GM18508 (cell line): ENCODE measurements at regions not wholly inside any gene's neighbourhood (a gene's known extent, or its start where the extent isn't known, plus 50 kb on each side); places are given as distances from the start of the nearest gene placed in this dataset.

Experiments
- ATAC-seq: cut with Tn5 transposase; IDR thresholded peaks from one replicate; pipeline ENCODE4 v1.9.1; 2021; ENCODE audit warnings: moderate number of reproducible peaks; ENCODE audit not compliant: insufficient read depth, unreplicated experiment

DNA sequence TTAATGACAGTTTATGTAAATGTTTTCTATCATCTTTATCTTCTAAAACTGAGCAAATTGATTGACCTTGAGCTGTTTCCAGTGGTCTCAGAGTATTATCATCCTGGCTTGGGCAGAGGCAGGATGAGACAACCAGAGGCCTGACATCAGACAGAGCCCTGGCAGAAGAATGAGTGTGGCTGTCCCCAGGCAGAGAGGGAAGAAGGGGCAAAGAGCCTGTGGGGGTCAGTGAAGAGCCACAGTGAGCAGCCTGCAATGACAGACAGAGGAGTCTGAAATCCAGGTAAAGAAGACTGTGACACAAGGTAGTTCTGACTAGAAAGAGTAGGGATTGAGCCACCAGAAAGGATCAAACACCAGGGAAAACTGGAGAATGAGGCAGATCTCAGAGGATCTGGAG, 182.4 kb upstream of the ARSJ start:
- no peak for ATAC-seq

- ATAC-seq: no peak
Observed at GRCh38 chr4:114163051-114163450, 183.6 kb upstream of the ARSJ start.

- ATAC-seq: no peak
Observed at GRCh38 chr4:114173968-114174367, 194.5 kb upstream of the ARSJ start.

- ATAC-seq: no peak
Observed at GRCh38 chr4:114177628-114178027, 198.2 kb upstream of the ARSJ start.

DNA sequence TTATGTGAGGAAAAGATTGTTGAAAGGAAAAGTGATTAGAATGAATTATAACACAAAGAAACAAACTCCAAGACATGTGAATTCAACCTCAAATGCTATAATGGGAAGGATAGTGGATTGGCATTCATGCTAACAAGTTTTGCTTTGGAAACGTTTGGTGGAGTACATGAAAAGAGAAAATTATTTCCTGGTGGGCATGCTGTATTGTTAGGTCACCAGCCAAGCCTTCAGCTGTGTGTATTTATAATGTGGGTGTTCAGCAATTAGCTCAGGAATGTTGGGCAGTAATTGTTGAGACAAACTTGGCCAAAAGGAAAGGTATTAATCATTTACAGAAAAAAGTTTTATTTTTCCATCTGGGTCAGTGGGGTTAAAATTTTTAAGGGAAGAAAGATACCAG, 198.9 kb upstream of the ARSJ start:
- no peak for ATAC-seq

DNA sequence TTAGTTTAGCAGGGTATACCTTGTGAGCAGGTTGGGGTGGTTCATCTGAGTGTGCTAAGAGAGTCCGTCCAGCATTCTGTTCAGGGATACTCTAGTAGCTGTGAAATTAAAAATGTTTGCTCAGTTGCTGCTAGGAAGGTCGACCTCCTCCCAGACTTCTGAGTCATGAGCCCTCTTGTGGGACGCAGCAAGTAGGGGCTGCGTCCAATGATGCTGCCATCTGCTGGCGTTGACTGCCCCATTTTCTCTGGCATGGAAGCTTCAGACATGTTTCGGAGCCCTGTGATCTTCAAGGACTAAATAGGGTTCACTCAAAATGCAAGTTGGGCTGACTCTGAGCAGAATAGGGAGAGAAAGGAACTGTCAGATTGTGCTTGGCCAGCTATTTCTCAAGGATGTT, 201.0 kb upstream of the ARSJ start:
- ATAC-seq: no peak

- no peak for ATAC-seq
Observed at GRCh38 chr4:114184901-114185300, 205.5 kb upstream of the ARSJ start.

DNA sequence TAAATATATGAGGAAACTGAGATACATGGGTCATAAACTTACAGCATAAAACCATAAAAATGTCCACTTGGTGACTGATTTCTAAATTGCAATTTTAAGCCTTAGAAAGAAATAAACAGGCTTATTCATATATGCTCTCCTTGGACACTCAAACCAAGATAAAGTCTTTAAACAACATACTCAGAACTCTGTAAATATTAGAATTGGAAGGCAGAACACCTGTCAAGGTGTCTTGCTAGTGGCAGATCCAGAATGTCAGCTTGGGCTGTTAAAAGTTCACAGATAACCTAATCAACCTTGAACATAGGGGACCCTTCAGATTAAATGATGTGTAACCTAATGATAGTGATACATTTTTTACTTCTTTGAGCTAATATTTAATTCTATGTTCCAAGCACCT, 208.1 kb upstream of the ARSJ start:
- ATAC-seq: no peak

- no peak for ATAC-seq
Observed at GRCh38 chr4:114191496-114191895, 212.0 kb upstream of the ARSJ start.

- no peak for ATAC-seq
Observed at GRCh38 chr4:114192854-114193253, 213.4 kb upstream of the ARSJ start.

GRCh38 chr4:114193624-114194399, 214.4 kb upstream of the ARSJ start:
- ATAC-seq: no peak

DNA sequence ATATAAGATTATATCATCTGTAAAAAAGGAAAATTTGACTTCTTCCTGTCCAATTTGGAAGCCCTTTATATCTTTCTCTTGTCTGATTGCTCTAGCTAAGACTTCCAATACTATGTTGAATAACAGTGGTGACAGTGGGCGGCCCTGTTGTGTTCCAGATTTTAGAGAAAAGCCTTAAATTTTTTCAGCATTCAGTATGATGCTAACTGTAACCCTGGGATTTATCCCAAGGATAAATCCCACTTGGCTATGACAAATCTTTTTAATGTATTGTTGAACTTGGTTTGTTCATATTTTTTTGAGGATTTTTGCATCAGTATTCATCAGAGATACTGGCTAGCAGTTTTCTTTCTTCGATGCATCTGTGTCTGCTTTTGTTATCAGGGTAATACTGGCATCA, 217.2 kb upstream of the ARSJ start:
- no peak for ATAC-seq

DNA sequence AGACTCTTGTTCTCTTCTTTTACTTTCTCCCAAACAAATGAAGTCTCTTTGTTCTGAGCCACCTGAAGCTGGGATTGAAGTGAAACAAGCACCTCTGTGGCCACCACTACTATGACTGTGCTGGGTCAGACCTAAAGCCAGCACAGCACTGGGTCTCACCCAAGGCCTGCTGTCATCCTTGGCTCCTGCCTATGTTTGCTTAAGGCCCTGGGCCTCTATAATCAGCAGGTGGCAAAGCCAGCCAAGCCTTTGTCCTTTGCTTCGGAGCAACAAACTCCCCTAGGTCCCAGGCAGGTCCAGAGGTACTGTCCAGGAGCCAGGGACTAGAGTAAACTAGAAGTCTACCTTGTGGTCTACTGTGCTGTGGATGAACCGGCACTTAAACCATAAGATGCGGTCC, 220.6 kb upstream of the ARSJ start:
- ATAC-seq: no peak

DNA sequence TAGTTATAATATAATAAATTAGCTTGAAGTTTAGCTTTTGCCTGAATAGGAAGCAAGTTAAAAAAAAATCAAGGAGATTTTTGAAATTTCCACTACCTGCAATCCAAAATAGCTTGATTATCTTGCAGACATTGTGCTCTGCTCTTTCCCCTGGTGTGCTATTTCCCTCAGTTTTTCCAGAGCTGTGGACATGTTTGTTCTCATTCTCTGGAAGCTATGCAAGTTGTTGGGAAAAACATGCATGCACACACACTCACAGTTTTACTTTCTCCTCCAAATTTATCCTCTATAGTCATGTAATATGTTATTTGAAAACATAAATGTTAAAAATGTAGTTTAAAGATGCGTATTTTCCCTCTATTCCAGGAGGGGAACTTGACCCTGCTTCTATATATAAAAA, 225.8 kb upstream of the ARSJ start:
- ATAC-seq: no peak

DNA sequence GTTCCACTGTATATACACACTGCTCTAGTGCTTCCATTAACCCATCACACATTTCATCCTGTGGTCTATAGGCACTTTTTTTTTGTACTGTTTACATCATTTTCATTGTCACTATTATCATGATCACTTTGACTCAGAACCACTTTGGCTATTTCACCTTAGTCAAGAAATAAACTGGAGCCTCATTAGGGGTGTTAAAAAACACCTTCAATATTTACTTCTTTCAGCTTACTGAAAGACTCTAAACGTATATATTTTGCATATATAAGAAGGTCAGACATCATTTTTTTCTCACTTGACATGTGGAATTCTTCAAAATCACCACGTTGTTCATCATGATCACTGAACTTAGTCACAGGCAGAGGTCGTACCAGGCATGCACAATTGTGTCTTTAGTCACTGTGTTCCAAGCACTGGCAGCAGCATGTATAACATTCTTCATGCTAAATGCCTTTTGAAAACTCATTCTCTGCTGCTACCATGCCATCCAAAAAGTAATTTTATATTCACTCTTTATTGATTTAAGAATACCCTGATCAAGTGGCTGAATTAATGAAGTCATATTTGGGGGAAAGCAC, 229.2 kb upstream of the ARSJ start:
- ATAC-seq: no peak

DNA sequence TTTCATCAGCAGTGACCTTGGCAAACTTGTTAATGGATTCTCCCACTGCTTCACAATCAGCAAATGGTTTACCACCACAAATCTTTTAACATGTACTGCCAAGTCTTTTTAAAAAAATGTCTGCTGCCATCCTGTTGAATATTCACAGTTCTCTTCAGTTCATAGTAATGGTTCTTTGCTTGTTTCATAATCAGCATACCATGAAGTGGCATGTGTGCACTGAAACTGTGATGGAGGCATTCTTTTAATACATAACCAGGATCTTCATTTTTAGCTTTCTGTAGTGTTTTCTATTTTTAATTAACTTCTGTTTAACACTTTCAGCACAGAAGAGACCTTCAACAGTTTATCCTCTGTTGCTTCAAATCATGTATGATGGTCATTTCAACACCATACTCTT, 230.1 kb upstream of the ARSJ start:
- peak; percentile 71 for ATAC-seq

DNA sequence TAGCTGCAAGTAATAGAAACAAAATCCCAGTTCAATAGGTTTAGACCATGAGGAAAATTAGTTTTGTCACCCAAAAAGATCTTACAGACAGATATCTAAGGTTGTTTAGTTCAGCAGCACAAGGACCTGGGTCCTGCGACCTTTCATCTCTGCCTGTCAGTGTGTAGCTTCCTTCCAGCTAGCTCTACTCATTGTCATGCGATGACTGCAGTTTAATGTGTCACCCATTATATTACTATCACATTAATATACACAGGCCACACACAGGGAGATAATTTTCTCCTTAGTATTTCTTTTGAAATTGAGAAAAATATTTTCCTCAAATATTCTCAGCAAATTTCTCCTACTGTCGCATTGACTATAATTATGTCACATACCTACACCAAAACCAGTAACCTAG, 232.1 kb upstream of the ARSJ start:
- ATAC-seq: no peak

DNA sequence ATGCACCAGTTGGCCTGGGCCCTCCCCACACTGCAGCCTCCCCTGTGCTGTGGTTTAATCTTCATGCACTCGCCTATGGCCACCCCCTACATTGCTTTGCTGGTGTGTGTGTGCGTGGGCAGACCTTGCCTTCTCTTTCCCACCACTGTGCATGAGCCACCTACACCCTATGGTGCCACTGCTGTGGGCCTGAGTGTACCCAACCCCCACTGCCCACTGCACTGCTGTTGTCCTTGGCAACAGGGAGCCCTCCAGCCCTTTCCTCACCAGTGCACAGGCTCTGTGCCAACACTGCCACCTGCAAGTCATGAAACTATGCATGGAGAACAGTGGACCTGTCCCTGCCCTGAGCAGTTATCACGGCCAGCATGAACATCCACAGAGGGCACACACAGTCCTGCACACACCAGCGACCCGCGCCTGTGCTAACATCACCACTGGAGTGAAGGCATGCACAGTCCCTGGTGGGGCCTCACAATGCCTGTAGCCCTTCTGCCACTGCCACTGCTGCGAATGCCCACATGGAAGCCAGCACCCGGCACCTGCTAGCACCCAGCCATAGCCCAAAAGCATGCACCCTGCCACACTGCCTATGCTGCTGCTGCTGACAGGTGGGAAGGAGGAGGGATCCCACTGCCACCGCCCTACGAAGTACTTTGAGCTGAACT, 237.8 kb upstream of the ARSJ start:
- no peak for ATAC-seq

DNA sequence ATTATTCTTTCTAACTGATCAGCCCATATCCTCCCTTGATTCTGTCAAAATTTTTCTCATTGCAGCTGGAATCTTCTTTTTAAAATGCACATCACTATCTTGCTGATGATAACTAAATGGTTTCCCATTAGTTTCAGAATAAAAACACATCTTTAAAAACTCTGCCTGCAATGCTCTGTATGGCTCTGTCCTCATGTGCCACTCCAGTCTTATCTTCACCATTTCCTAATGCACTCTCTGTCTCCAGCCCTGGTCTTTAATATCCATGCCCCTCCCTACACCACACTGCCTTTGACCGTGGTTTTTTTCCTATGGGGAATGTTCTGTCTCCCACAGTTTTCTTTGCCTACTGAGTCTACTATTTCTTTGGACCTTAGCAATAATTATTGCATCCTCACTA, 244.1 kb upstream of the ARSJ start:
- no peak for ATAC-seq

GRCh38 chr4:114225436-114225835, 246.0 kb upstream of the ARSJ start:
- ATAC-seq: no peak

GRCh38 chr4:114226179-114226578, 246.7 kb upstream of the ARSJ start:
- no peak for ATAC-seq
